ENCODE measurements at regions not wholly inside any gene's neighbourhood (a gene's known extent, or its start where the extent isn't known, plus 50 kb on each side); places are given as distances from the start of the nearest gene placed in this dataset.

DNA sequence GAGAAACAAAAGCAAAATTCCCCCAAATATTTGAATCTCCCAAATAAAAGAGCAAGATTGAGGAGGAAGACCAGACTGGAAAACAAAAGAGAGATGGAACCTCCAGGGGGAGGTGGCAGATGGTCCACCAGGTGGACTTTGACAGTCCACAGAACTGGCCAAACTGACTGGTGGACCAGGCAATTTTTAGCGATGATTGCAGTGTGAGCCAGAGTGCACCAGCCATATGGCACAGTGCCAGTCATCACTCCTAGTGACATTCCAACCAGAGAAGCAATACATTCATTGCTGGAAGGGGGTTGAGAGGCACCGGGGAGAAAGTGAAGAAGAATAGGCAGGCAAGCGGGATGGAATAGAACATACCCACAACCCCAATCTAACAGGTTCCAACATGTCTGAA is 182.9 kb downstream of the EXOC5 start:
- H3K9me3 ChIP-seq, result no peaks in the 10 kb centered on the region
- no peaks in the 10 kb centered on the region for H3K4me1 ChIP-seq
- intact Hi-C loops (cut with DNase I), result no loop called here
- no peak overlapping the region for H3K4me3 ChIP-seq
- no peak overlapping the region for H3K27ac ChIP-seq (replicated peaks in 1 of 4)
- DNase-seq (ENCODE audit: extremely low spot score), result no peak
- H3K27me3 ChIP-seq, result peaks cover 0 to 7% (median 0%) of the 10 kb centered on the region in 4 donors
- H3K36me3 ChIP-seq, result no peaks in the 10 kb centered on the region
- TF ChIP-seq POLR2A (IDR thresholded peaks at IDR 0.05; ENCODE audit: low read depth) (no peak), POLR2AphosphoS5 (IDR thresholded peaks at IDR 0.05) (no peak), EP300 (IDR thresholded peaks at IDR 0.05) (no peak)
- TF ChIP-seq, protein P1, sequence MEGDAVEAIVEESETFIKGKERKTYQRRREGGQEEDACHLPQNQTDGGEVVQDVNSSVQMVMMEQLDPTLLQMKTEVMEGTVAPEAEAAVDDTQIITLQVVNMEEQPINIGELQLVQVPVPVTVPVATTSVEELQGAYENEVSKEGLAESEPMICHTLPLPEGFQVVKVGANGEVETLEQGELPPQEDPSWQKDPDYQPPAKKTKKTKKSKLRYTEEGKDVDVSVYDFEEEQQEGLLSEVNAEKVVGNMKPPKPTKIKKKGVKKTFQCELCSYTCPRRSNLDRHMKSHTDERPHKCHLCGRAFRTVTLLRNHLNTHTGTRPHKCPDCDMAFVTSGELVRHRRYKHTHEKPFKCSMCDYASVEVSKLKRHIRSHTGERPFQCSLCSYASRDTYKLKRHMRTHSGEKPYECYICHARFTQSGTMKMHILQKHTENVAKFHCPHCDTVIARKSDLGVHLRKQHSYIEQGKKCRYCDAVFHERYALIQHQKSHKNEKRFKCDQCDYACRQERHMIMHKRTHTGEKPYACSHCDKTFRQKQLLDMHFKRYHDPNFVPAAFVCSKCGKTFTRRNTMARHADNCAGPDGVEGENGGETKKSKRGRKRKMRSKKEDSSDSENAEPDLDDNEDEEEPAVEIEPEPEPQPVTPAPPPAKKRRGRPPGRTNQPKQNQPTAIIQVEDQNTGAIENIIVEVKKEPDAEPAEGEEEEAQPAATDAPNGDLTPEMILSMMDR (IDR thresholded peaks at IDR 0.05), result no peak
- WGBS, result 65% methylated on average over 3 of the region's 3 CpGs

DNA sequence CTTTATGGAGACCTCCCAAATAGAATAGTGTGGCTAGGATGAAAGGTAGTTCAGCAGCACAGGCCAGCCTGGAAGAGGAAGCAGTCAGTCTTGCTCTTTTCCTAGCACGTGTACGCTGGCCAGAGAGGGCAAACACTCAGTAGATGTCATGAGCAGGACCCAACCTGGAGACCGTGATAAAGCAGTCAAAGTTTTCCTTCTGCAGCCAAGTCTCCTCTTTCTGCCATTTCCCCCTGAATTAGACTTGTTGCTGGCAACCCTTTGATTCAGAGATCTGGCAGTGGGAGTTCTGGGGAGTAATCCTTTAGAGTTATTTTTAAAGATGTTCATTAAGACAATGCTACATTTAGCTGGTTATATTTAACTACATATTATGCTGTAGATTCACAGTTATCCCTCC is 183.7 kb downstream of the EXOC5 start:
- 72% methylated on average over 3 of the region's 3 CpGs for WGBS
- TF ChIP-seq, protein P1 (IDR thresholded peaks at IDR 0.05), result no peak
- TF ChIP-seq EP300 (IDR thresholded peaks at IDR 0.05), result no peak
- no peak for TF ChIP-seq POLR2A (IDR thresholded peaks at IDR 0.05; ENCODE audit: low read depth)
- TF ChIP-seq POLR2AphosphoS5 (IDR thresholded peaks at IDR 0.05), result no peak
- no peaks in the 10 kb centered on the region for H3K36me3 ChIP-seq
- H3K4me1 ChIP-seq, result no peaks in the 10 kb centered on the region
- peaks cover 0 to 7% (median 0%) of the 10 kb centered on the region in 4 donors for H3K27me3 ChIP-seq
- no peak overlapping the region for H3K27ac ChIP-seq (replicated peaks in 1 of 4)
- no peak overlapping the region for H3K4me3 ChIP-seq
- intact Hi-C loops (cut with DNase I), result no loop called here
- H3K9me3 ChIP-seq, result no peaks in the 10 kb centered on the region
- DNase-seq (ENCODE audit: extremely low spot score), result no peak

DNA sequence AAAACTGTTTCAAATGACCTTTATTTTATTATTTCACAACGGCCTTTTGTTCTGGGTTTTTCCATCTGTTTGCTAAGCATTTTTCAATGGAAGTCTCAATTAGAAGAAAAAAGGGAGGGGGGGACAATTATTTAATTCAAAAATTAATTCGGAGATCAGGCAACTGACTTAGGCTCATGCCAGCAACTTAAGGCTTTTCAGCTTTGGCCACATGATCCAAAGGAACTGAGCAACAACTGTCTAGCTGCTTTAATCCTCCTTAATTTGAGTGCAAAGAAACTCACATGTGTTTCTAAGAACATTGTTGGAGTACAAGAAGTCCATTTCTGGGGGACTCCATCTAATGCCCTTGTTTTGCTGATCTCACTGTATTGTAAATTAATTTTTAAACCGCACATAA is 188.0 kb downstream of the EXOC5 start:
- 81% methylated on average over 3 of the region's 3 CpGs for WGBS
- intact Hi-C loops (cut with DNase I), result no loop called here
- no peak overlapping the region for H3K27ac ChIP-seq (replicated peaks in 1 of 4)
- no peak overlapping the region for H3K4me3 ChIP-seq
- peaks cover 0 to 7% (median 0%) of the 10 kb centered on the region in 4 donors for H3K27me3 ChIP-seq
- H3K9me3 ChIP-seq, result no peaks in the 10 kb centered on the region
- DNase-seq (ENCODE audit: extremely low spot score), result no peak
- no peaks in the 10 kb centered on the region for H3K36me3 ChIP-seq
- TF ChIP-seq POLR2A (IDR thresholded peaks at IDR 0.05; ENCODE audit: low read depth) (no peak), EP300 (IDR thresholded peaks at IDR 0.05) (no peak), POLR2AphosphoS5 (IDR thresholded peaks at IDR 0.05) (no peak)
- TF ChIP-seq, protein P1 (IDR thresholded peaks at IDR 0.05), result no peak
- no peaks in the 10 kb centered on the region for H3K4me1 ChIP-seq

DNA sequence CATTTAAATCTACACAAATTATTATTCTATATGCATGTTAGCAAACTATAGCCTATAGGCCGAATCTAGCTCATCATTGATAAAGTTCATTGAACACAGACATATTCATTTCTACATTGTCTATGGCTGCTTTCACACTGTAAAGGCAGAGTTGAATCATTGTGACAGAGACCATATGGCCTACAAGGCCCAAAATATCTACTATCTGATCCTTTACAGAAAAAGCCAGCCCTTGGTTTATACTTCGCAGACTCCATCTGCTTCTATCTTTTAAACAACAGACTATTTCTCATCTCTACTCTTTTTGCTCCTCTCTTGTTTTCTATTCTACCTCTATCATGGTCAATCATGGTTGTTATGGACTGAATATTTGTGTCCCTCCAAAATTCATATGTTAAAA is 190.7 kb downstream of the EXOC5 start:
- DNase-seq (ENCODE audit: extremely low spot score), result no peak
- no peaks in the 10 kb centered on the region for H3K36me3 ChIP-seq
- intact Hi-C loops (cut with DNase I), result no loop called here
- H3K4me3 ChIP-seq, result no peak overlapping the region
- no peak for TF ChIP-seq POLR2A (IDR thresholded peaks at IDR 0.05; ENCODE audit: low read depth)
- TF ChIP-seq, protein P1 (IDR thresholded peaks at IDR 0.05), result no peak
- no peak for TF ChIP-seq POLR2AphosphoS5 (IDR thresholded peaks at IDR 0.05)
- TF ChIP-seq EP300 (IDR thresholded peaks at IDR 0.05), result no peak
- WGBS, result 64% methylated on average over 2 of the region's 2 CpGs
- peaks cover 0 to 5% (median 0%) of the 10 kb centered on the region in 4 donors for H3K27me3 ChIP-seq
- no peak overlapping the region for H3K27ac ChIP-seq (replicated peaks in 1 of 4)
- no peaks in the 10 kb centered on the region for H3K9me3 ChIP-seq
- no peaks in the 10 kb centered on the region for H3K4me1 ChIP-seq

DNA sequence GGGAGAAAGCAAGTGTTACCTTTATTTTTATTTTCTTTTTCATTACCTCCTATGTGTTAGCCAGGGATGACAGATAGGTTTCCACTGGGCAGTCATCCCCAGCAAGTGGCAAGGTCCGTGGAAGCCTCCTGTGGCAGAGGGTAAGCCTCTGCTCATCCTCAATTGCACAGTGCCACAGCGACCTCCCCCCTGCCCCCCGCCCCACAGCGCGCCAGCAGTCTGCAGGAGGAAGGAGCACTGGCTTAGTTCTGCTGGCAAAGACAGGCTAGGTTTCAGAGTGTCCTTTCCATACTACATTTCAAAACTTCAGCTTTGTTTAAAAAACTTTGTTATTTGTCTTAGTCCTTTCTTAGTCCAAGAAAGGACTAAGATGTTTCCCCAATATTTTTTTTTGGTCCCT is 194.7 kb downstream of the EXOC5 start:
- no peak for DNase-seq (ENCODE audit: extremely low spot score)
- no peaks in the 10 kb centered on the region for H3K9me3 ChIP-seq

More for the DNA sequence above, 194.7 kb downstream of the EXOC5 start:
- H3K27ac ChIP-seq (replicated peaks in 1 of 4), result no peak overlapping the region
- peaks cover 0 to 8% (median 0%) of the 10 kb centered on the region in 4 donors for H3K27me3 ChIP-seq
- no peak overlapping the region for H3K4me3 ChIP-seq
- H3K4me1 ChIP-seq, result no peaks in the 10 kb centered on the region
- TF ChIP-seq, protein P1 (IDR thresholded peaks at IDR 0.05), result no peak
- TF ChIP-seq POLR2A (IDR thresholded peaks at IDR 0.05; ENCODE audit: low read depth) (no peak), POLR2AphosphoS5 (IDR thresholded peaks at IDR 0.05) (no peak), EP300 (IDR thresholded peaks at IDR 0.05) (no peak)
- intact Hi-C loops (cut with DNase I), result no loop called here
- 56% methylated on average over 5 of the region's 5 CpGs for WGBS
- H3K36me3 ChIP-seq, result no peaks in the 10 kb centered on the region
